ENCODE measurements at regions not wholly inside any gene's neighbourhood (a gene's known extent, or its start where the extent isn't known, plus 50 kb on each side); places are given as distances from the start of the nearest gene placed in this dataset.
A peak's percentile ranks its signal among the peaks of the same experiment; 100 is the strongest.
"Not testable (repeated sequence)": the region's sequence is repeated elsewhere in the genome, so short reads cannot be mapped to it uniquely, and the experiment has no call there.

GRCh38 chr11:8772571-8773519 is 90.3 kb downstream of the RPL27A start:
- no peak for DNase-seq

- DNase-seq: no peak
These were observed 91.4 kb downstream of the RPL27A start for GRCh38 chr11:8773916-8774539.

- DNase-seq: not testable (repeated sequence)
These were observed 92.3 kb downstream of the RPL27A start for GRCh38 chr11:8774916-8775315.

- no peak for DNase-seq
These were observed 92.7 kb downstream of the RPL27A start for GRCh38 chr11:8775332-8775731.

GRCh38 chr11:8775734-8776133 is 93.1 kb downstream of the RPL27A start:
- DNase-seq: no peak

- no peak for DNase-seq
These were observed 93.6 kb downstream of the RPL27A start for GRCh38 chr11:8776209-8776608.

- DNase-seq: no peak
These were observed 95.5 kb downstream of the RPL27A start for GRCh38 chr11:8777907-8778767.

GRCh38 chr11:8779107-8779506 is 96.5 kb downstream of the RPL27A start:
- DNase-seq: no peak

- DNase-seq: no peak
These were observed 97.1 kb downstream of the RPL27A start for GRCh38 chr11:8779732-8780131.

GRCh38 chr11:8784954-8785353 is 102.4 kb downstream of the RPL27A start:
- no peak for DNase-seq

GRCh38 chr11:8785457-8785856 is 102.9 kb downstream of the RPL27A start:
- no peak for DNase-seq

- DNase-seq: no peak
These were observed 103.4 kb downstream of the RPL27A start for GRCh38 chr11:8785998-8786397.

- DNase-seq: no peak
These were observed 104.3 kb downstream of the RPL27A start for GRCh38 chr11:8786933-8787332.

GRCh38 chr11:8787372-8787771 is 104.8 kb downstream of the RPL27A start:
- DNase-seq: no peak

- DNase-seq: no peak
These were observed 106.0 kb downstream of the RPL27A start for GRCh38 chr11:8788616-8789015.

GRCh38 chr11:8789864-8790263 is 107.3 kb downstream of the RPL27A start:
- DNase-seq: no peak

- peak; percentile 6 for DNase-seq
These were observed 108.4 kb downstream of the RPL27A start for GRCh38 chr11:8790968-8791367.

- no peak for DNase-seq
These were observed 110.1 kb downstream of the RPL27A start for GRCh38 chr11:8792710-8793109.

GRCh38 chr11:8793114-8793777 is 110.7 kb downstream of the RPL27A start:
- DNase-seq: no peak

- peak; percentile 44 for DNase-seq
These were observed 111.5 kb downstream of the RPL27A start for GRCh38 chr11:8794126-8794525.

GRCh38 chr11:8794677-8795103 is 112.1 kb downstream of the RPL27A start:
- DNase-seq: no peak

GRCh38 chr11:8796941-8797340 is 114.0 kb upstream of the AKIP1 start:
- DNase-seq: no peak

GRCh38 chr11:8799273-8799672 is 111.7 kb upstream of the AKIP1 start:
- DNase-seq: no peak
